ENCODE measurements at regions not wholly inside any gene's neighbourhood (a gene's known extent, or its start where the extent isn't known, plus 50 kb on each side); places are given as distances from the start of the nearest gene placed in this dataset.

DNA sequence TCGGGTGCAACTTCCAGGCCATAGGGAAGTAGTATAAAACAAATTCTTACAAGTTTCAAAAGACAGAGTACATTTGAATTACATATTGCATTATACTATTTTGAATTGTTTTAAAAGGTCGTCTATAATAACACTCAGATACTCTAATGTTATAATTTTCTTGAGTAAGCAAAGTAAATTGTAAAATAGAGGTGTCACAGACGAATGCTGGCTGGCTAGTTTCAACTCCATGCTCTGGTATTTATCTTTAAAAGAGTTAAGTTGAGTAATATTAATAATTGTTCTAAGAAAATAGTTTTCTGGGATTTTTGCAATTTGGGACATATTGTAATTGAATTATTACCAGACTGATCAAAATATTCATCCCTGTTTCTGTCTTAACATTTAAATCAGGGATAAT lies 764.9 kb downstream of the TECRL start:
- TF ChIP-seq, protein P1, sequence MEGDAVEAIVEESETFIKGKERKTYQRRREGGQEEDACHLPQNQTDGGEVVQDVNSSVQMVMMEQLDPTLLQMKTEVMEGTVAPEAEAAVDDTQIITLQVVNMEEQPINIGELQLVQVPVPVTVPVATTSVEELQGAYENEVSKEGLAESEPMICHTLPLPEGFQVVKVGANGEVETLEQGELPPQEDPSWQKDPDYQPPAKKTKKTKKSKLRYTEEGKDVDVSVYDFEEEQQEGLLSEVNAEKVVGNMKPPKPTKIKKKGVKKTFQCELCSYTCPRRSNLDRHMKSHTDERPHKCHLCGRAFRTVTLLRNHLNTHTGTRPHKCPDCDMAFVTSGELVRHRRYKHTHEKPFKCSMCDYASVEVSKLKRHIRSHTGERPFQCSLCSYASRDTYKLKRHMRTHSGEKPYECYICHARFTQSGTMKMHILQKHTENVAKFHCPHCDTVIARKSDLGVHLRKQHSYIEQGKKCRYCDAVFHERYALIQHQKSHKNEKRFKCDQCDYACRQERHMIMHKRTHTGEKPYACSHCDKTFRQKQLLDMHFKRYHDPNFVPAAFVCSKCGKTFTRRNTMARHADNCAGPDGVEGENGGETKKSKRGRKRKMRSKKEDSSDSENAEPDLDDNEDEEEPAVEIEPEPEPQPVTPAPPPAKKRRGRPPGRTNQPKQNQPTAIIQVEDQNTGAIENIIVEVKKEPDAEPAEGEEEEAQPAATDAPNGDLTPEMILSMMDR (IDR thresholded peaks at IDR 0.05), result no peak
- TF ChIP-seq POLR2A (IDR thresholded peaks at IDR 0.05), result no peak
- TF ChIP-seq EP300 (IDR thresholded peaks at IDR 0.05), result no peak
